Kidney epithelial cell (primary cell): ENCODE measurements at regions not wholly inside any gene's neighbourhood (a gene's known extent, or its start where the extent isn't known, plus 50 kb on each side); places are given as distances from the start of the nearest gene placed in this dataset.

Source experiments
- DNase-seq: peaks from one replicate; pipeline ENCODE4 v3.0.0-alpha.2; 2010; ENCODE audit warnings: low read depth
- H3K27me3 ChIP-seq: 2 replicates; pipeline ENCODE4 v1.6.0; 2011; ENCODE audit warnings: low read length; ENCODE audit not compliant: control insufficient read depth, insufficient read depth
- H3K36me3 ChIP-seq: 2 replicates; pipeline ENCODE4 v1.5.1; 2011; ENCODE audit warnings: low read length; ENCODE audit not compliant: control insufficient read depth, insufficient read depth
- H3K4me3 ChIP-seq: 2 replicates; pipeline ENCODE4 v1.5.1; 2011; ENCODE audit warnings: low read depth, mild to moderate bottlenecking, control low read depth, low read length
- CTCF ChIP-seq: IDR thresholded peaks from 2 replicates; pipeline ENCODE4 v1.5.1; 2011; ENCODE audit warnings: mild to moderate bottlenecking, moderate library complexity, low read length, control low read depth, inconsistent platforms; ENCODE audit not compliant: insufficient read depth, poor library complexity, severe bottlenecking

- DNase-seq = no peak
- no peaks in the 10 kb centered on the region for H3K36me3 ChIP-seq
- no peaks in the 10 kb centered on the region for H3K27me3 ChIP-seq
- no peak overlapping the region for H3K4me3 ChIP-seq
- TF ChIP-seq CTCF = no peak
These were observed 1058.4 kb upstream of the ACVR2A start for GRCh38 chr2:146786396-146786795.

DNA sequence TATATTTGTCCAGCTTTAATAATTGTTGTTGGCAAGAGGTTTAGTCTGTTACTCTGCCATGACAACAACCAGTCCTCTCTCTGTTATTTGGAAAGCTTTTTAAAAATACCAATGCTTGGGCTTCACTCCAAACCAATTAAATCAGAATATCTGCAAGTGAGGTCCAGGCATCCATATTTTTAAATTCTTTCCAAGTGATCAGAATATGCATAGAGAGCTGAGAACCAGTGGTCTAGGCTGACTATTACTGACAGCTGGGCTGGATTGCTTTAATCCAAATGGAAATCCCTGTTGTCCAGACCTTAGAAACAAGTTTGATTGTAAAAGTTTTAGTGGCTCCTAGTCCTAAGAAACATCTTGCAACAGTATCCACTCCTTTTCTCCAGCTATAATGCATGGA is 1059.7 kb upstream of the ACVR2A start:
- Histone ChIP-seq H3K27me3 (no peaks in the 10 kb centered on the region), H3K4me3 (no peak overlapping the region), H3K36me3 (no peaks in the 10 kb centered on the region)
- no peak for DNase-seq
- TF ChIP-seq CTCF = no peak

GRCh38 chr2:146784602-146785001 is 1060.2 kb upstream of the ACVR2A start:
- H3K27me3 ChIP-seq = no peaks in the 10 kb centered on the region
- no peak for DNase-seq
- no peaks in the 10 kb centered on the region for H3K36me3 ChIP-seq
- TF ChIP-seq CTCF = no peak
- H3K4me3 ChIP-seq = no peak overlapping the region

GRCh38 chr2:146777181-146777580 is 1067.6 kb upstream of the ACVR2A start:
- Histone ChIP-seq H3K36me3 (no peaks in the 10 kb centered on the region), H3K27me3 (no peaks in the 10 kb centered on the region), H3K4me3 (no peak overlapping the region)
- TF ChIP-seq CTCF = no peak
- no peak for DNase-seq

- TF ChIP-seq CTCF = no peak
- peak; percentile 1 for DNase-seq
- Histone ChIP-seq H3K4me3 (no peak overlapping the region), H3K27me3 (no peaks in the 10 kb centered on the region), H3K36me3 (no peaks in the 10 kb centered on the region)
These were observed 1068.2 kb upstream of the ACVR2A start for GRCh38 chr2:146776596-146776995.

DNA sequence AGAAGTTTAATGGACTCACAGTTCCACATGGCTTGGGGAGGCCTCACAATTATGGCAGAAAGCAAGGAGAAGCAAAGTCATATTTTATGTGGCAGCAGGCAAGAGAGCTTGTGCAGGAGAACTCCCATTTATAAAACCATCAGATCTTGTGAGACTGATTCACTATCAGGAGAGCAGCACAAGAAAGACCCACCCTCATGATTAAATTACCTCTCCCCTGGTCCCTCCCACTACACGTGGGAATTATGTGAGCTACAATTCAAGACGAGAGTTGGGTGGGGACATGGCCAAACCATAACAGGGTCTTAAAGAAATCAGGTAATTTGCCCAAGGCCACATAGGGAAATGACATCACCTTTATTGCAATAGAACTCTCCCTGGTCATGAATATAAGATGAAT is 1073.3 kb upstream of the ACVR2A start:
- Histone ChIP-seq H3K36me3 (no peaks in the 10 kb centered on the region), H3K27me3 (no peaks in the 10 kb centered on the region), H3K4me3 (no peak overlapping the region)
- TF ChIP-seq CTCF = no peak
- DNase-seq = no peak
